ENCODE measurements at regions not wholly inside any gene's neighbourhood (a gene's known extent, or its start where the extent isn't known, plus 50 kb on each side); places are given as distances from the start of the nearest gene placed in this dataset.

DNA sequence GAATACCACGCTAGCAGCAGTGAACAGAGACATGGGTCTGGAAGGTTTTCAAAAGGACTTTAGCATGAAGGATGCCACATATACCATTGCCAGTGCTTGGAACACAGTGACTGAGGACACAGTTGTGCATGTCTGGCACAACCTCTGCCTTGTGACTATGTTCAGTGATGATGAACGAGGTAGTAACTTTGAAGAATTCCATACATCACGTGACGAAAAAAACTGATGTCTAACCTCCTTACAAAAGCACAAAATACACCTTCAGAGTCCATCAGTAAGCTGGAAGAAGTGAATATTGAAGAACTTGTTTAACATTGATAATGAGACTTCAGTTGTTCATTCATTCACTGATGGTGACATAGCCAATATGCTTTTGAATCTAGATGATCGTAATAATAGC is 594.8 kb upstream of the GRM7 start:
- TF ChIP-seq EZH2phosphoT487 (IDR thresholded peaks at IDR 0.05; ENCODE audit: borderline replicate concordance) = no peak
- H3F3A ChIP-seq (ENCODE audit: low read depth) = no peaks in the 10 kb centered on the region
- no peaks in the 10 kb centered on the region for H3K36me3 ChIP-seq (ENCODE audit: insufficient read depth, low read length)
- H3K27me3 ChIP-seq (ENCODE audit: insufficient read depth, low read length, poor library complexity, severe bottlenecking) = no peaks in the 10 kb centered on the region
- H3K4me3 ChIP-seq (ENCODE audit: low read length, poor library complexity, severe bottlenecking) = no peak overlapping the region
- H3K4me2 ChIP-seq (ENCODE audit: low read depth, low read length, poor library complexity, severe bottlenecking) = no peak overlapping the region
- no peak overlapping the region for H3K9ac ChIP-seq (ENCODE audit: low read depth, low read length, poor library complexity, severe bottlenecking)
- no peaks in the 10 kb centered on the region for H3K9me3 ChIP-seq (ENCODE audit: insufficient read depth, low read depth, low read length)
- no peaks in the 10 kb centered on the region for H3K9me2 ChIP-seq (replicated peaks; ENCODE audit: low read depth, low read length)
- no peaks in the 10 kb centered on the region for H3K4me1 ChIP-seq (ENCODE audit: insufficient read depth, low read length, poor library complexity, severe bottlenecking)
- H2AFZ ChIP-seq (ENCODE audit: low read length) = no peak overlapping the region
- no peaks in the 10 kb centered on the region for H3K79me2 ChIP-seq (ENCODE audit: insufficient read depth, low read length)
- H4K20me1 ChIP-seq (ENCODE audit: insufficient read depth, low read length, poor library complexity, severe bottlenecking) = no peaks in the 10 kb centered on the region

- Histone ChIP-seq H3K9me3 (ENCODE audit: insufficient read depth, low read depth, low read length) (no peaks in the 10 kb centered on the region), H3K9me2 (replicated peaks; ENCODE audit: low read depth, low read length) (no peaks in the 10 kb centered on the region), H3K36me3 (ENCODE audit: insufficient read depth, low read length) (no peaks in the 10 kb centered on the region), H3K27me3 (ENCODE audit: insufficient read depth, low read length, poor library complexity, severe bottlenecking) (no peaks in the 10 kb centered on the region), H3K4me2 (ENCODE audit: low read depth, low read length, poor library complexity, severe bottlenecking) (no peak overlapping the region), H2AFZ (ENCODE audit: low read length) (no peak overlapping the region), H3K79me2 (ENCODE audit: insufficient read depth, low read length) (no peaks in the 10 kb centered on the region), H4K20me1 (ENCODE audit: insufficient read depth, low read length, poor library complexity, severe bottlenecking) (no peaks in the 10 kb centered on the region), H3F3A (ENCODE audit: low read depth) (no peaks in the 10 kb centered on the region), H3K9ac (ENCODE audit: low read depth, low read length, poor library complexity, severe bottlenecking) (no peak overlapping the region), H3K4me1 (ENCODE audit: insufficient read depth, low read length, poor library complexity, severe bottlenecking) (no peaks in the 10 kb centered on the region), H3K4me3 (ENCODE audit: low read length, poor library complexity, severe bottlenecking) (no peak overlapping the region)
- TF ChIP-seq, protein P1, sequence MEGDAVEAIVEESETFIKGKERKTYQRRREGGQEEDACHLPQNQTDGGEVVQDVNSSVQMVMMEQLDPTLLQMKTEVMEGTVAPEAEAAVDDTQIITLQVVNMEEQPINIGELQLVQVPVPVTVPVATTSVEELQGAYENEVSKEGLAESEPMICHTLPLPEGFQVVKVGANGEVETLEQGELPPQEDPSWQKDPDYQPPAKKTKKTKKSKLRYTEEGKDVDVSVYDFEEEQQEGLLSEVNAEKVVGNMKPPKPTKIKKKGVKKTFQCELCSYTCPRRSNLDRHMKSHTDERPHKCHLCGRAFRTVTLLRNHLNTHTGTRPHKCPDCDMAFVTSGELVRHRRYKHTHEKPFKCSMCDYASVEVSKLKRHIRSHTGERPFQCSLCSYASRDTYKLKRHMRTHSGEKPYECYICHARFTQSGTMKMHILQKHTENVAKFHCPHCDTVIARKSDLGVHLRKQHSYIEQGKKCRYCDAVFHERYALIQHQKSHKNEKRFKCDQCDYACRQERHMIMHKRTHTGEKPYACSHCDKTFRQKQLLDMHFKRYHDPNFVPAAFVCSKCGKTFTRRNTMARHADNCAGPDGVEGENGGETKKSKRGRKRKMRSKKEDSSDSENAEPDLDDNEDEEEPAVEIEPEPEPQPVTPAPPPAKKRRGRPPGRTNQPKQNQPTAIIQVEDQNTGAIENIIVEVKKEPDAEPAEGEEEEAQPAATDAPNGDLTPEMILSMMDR (conservative IDR thresholded peaks at IDR 0.05; ENCODE audit: low read length) = no peak
- TF ChIP-seq EZH2phosphoT487 (IDR thresholded peaks at IDR 0.05; ENCODE audit: borderline replicate concordance) = no peak
Observed at GRCh38 chr3:6273878-6274277, 587.0 kb upstream of the GRM7 start.

- no peaks in the 10 kb centered on the region for H3K27me3 ChIP-seq (ENCODE audit: insufficient read depth, low read length, poor library complexity, severe bottlenecking)
- TF ChIP-seq, protein P1 (conservative IDR thresholded peaks at IDR 0.05; ENCODE audit: low read length) = no peak
- no peak for TF ChIP-seq EZH2phosphoT487 (IDR thresholded peaks at IDR 0.05; ENCODE audit: borderline replicate concordance)
- H3K9me2 ChIP-seq (replicated peaks; ENCODE audit: low read depth, low read length) = no peaks in the 10 kb centered on the region
- H3K9me3 ChIP-seq (ENCODE audit: insufficient read depth, low read depth, low read length) = no peaks in the 10 kb centered on the region
- no peak overlapping the region for H3K4me2 ChIP-seq (ENCODE audit: low read depth, low read length, poor library complexity, severe bottlenecking)
- H3K79me2 ChIP-seq (ENCODE audit: insufficient read depth, low read length) = no peaks in the 10 kb centered on the region
- H4K20me1 ChIP-seq (ENCODE audit: insufficient read depth, low read length, poor library complexity, severe bottlenecking) = no peaks in the 10 kb centered on the region
- no peaks in the 10 kb centered on the region for H3K36me3 ChIP-seq (ENCODE audit: insufficient read depth, low read length)
- H3K4me3 ChIP-seq (ENCODE audit: low read length, poor library complexity, severe bottlenecking) = no peak overlapping the region
- H3F3A ChIP-seq (ENCODE audit: low read depth) = no peaks in the 10 kb centered on the region
- H3K9ac ChIP-seq (ENCODE audit: low read depth, low read length, poor library complexity, severe bottlenecking) = no peak overlapping the region
- no peaks in the 10 kb centered on the region for H3K4me1 ChIP-seq (ENCODE audit: insufficient read depth, low read length, poor library complexity, severe bottlenecking)
- H2AFZ ChIP-seq (ENCODE audit: low read length) = no peak overlapping the region
Observed at GRCh38 chr3:6281662-6282061, 579.3 kb upstream of the GRM7 start.

DNA sequence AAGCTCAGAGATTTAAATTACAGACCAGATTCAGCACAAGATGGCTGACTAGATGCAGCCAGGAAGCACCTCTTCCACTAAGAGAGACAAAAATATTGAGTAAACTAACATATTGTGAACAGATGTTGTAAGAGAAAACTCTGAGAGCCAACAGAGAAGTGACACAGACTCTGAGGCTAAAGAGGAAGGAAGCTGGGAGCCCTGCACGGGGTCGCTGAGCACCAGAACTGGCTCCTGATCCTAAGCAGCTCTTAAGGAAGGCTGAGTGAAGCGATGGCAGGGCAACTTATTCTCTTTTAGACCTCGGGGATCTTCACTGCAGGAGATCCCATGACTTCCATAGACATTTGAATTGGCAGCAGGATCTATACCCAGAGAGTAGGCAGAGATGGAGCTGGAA is 578.0 kb upstream of the GRM7 start:
- H3K4me1 ChIP-seq (ENCODE audit: insufficient read depth, low read length, poor library complexity, severe bottlenecking) = no peaks in the 10 kb centered on the region
- no peaks in the 10 kb centered on the region for H3K9me2 ChIP-seq (replicated peaks; ENCODE audit: low read depth, low read length)
- H4K20me1 ChIP-seq (ENCODE audit: insufficient read depth, low read length, poor library complexity, severe bottlenecking) = no peaks in the 10 kb centered on the region
- H3K9me3 ChIP-seq (ENCODE audit: insufficient read depth, low read depth, low read length) = no peaks in the 10 kb centered on the region
- no peak overlapping the region for H3K4me2 ChIP-seq (ENCODE audit: low read depth, low read length, poor library complexity, severe bottlenecking)
- no peaks in the 10 kb centered on the region for H3F3A ChIP-seq (ENCODE audit: low read depth)
- no peak overlapping the region for H3K9ac ChIP-seq (ENCODE audit: low read depth, low read length, poor library complexity, severe bottlenecking)
- TF ChIP-seq, protein P1 (conservative IDR thresholded peaks at IDR 0.05; ENCODE audit: low read length) = no peak
- no peak for TF ChIP-seq EZH2phosphoT487 (IDR thresholded peaks at IDR 0.05; ENCODE audit: borderline replicate concordance)
- no peak overlapping the region for H3K4me3 ChIP-seq (ENCODE audit: low read length, poor library complexity, severe bottlenecking)
- no peaks in the 10 kb centered on the region for H3K79me2 ChIP-seq (ENCODE audit: insufficient read depth, low read length)
- H3K36me3 ChIP-seq (ENCODE audit: insufficient read depth, low read length) = no peaks in the 10 kb centered on the region
- H3K27me3 ChIP-seq (ENCODE audit: insufficient read depth, low read length, poor library complexity, severe bottlenecking) = no peaks in the 10 kb centered on the region
- no peak overlapping the region for H2AFZ ChIP-seq (ENCODE audit: low read length)

All from Loucy (cell line).